Astrocyte (in vitro differentiated cells and primary cell): ENCODE measurements at regions not wholly inside any gene's neighbourhood (a gene's known extent, or its start where the extent isn't known, plus 50 kb on each side); places are given as distances from the start of the nearest gene placed in this dataset.

Experiments used
- DNase-seq: peaks from one replicate; pipeline ENCODE4 v3.0.0-alpha.2; 2010; ENCODE audit warnings: low read depth
- FAIRE-seq: peaks from 2 replicates; lab custom pipeline; 2011; peaks lifted over from hg19 to GRCh38; lab: Jason Lieb, UNC
- H2AFZ ChIP-seq: 2 replicates; pipeline ENCODE4 v1.6.0; 2012; ENCODE audit warnings: low read depth, low read length, inconsistent platforms
- H3K27ac ChIP-seq: 2 replicates; pipeline ENCODE4 v1.5.1; 2011; ENCODE audit warnings: low read depth, low read length, inconsistent platforms
- H3K27me3 ChIP-seq: 2 replicates; pipeline ENCODE4 v1.6.0; 2011; ENCODE audit warnings: low read length, inconsistent platforms; ENCODE audit not compliant: insufficient read depth
- H3K36me3 ChIP-seq: 2 replicates; pipeline ENCODE4 v1.5.1; 2011; ENCODE audit warnings: low read length, inconsistent platforms; ENCODE audit not compliant: insufficient read depth
- H3K4me1 ChIP-seq: 2 replicates; pipeline ENCODE4 v1.5.1; 2011; ENCODE audit warnings: low read length, inconsistent platforms; ENCODE audit not compliant: insufficient read depth
- H3K4me2 ChIP-seq: 2 replicates; pipeline ENCODE4 v1.6.0; 2012; ENCODE audit warnings: low read length, inconsistent platforms
- H3K4me3 ChIP-seq: 2 replicates; pipeline ENCODE4 v1.5.1; 2011; ENCODE audit warnings: low read depth, mild to moderate bottlenecking, low read length, inconsistent platforms; ENCODE audit not compliant: insufficient read depth
- H3K79me2 ChIP-seq: 2 replicates; pipeline ENCODE4 v1.6.0; 2012; ENCODE audit warnings: mild to moderate bottlenecking, low read length, inconsistent platforms; ENCODE audit not compliant: insufficient read depth
- H3K9ac ChIP-seq: 2 replicates; pipeline ENCODE4 v1.6.0; 2012; ENCODE audit warnings: mild to moderate bottlenecking, low read length, inconsistent platforms
- H3K9me3 ChIP-seq: 2 replicates; pipeline ENCODE4 v1.5.1; 2012; ENCODE audit warnings: low read depth, mild to moderate bottlenecking, low read length, inconsistent platforms; ENCODE audit not compliant: insufficient read depth
- H4K20me1 ChIP-seq: 2 replicates; pipeline ENCODE4 v1.6.0; 2012; ENCODE audit warnings: low read length, inconsistent platforms; ENCODE audit not compliant: insufficient read depth
- H3K27ac Mint-ChIP-seq: one replicate; pipeline ENCODE4 v1.8.0; 2021; ENCODE audit warnings: mild to moderate bottlenecking, mixed read lengths; ENCODE audit not compliant: unreplicated experiment
- H3K27me3 Mint-ChIP-seq: one replicate; pipeline ENCODE4 v1.8.0; 2021; ENCODE audit warnings: low read depth, mixed read lengths; ENCODE audit not compliant: unreplicated experiment
- H3K36me3 Mint-ChIP-seq: one replicate; pipeline ENCODE4 v1.8.0; 2021; ENCODE audit warnings: low read depth, mixed read lengths; ENCODE audit not compliant: unreplicated experiment
- H3K4me1 Mint-ChIP-seq: one replicate; pipeline ENCODE4 v1.8.0; 2021; ENCODE audit warnings: low read depth, mixed read lengths; ENCODE audit not compliant: unreplicated experiment
- H3K4me3 Mint-ChIP-seq: one replicate; pipeline ENCODE4 v1.8.0; 2021; ENCODE audit warnings: mild to moderate bottlenecking, moderate library complexity, mixed read lengths; ENCODE audit not compliant: unreplicated experiment
- H3K9me3 Mint-ChIP-seq: one replicate; pipeline ENCODE4 v1.8.0; 2021; ENCODE audit warnings: mild to moderate bottlenecking, mixed read lengths; ENCODE audit not compliant: unreplicated experiment
- CTCF ChIP-seq: IDR thresholded peaks from 2 replicates; pipeline ENCODE4 v1.5.1; 2011; ENCODE audit warnings: low read depth, mild to moderate bottlenecking, inconsistent platforms, low read length, moderate library complexity; ENCODE audit not compliant: insufficient read depth
- EZH2 ChIP-seq: IDR thresholded peaks from 2 replicates; pipeline ENCODE4 v1.6.1; 2012; ENCODE audit warnings: mild to moderate bottlenecking, low read length, inconsistent platforms; ENCODE audit not compliant: insufficient read depth

- DNase-seq (no peak), FAIRE-seq (no peak)
- no peak for TF ChIP-seq EZH2
- TF ChIP-seq CTCF = no peak
- H4K20me1 ChIP-seq = no peaks in the 10 kb centered on the region
- Mint-ChIP-seq H3K27ac (no peak overlapping the region), H3K27me3 (no peaks in the 10 kb centered on the region), H3K9me3 (peaks cover 12% of the 10 kb centered on the region), H3K4me3 (no peak overlapping the region), H3K36me3 (no peaks in the 10 kb centered on the region), H3K4me1 (no peaks in the 10 kb centered on the region)
- no peaks in the 10 kb centered on the region for H3K27me3 ChIP-seq
- no peak overlapping the region for H3K9ac ChIP-seq
- no peaks in the 10 kb centered on the region for H3K9me3 ChIP-seq
- H2AFZ ChIP-seq = no peak overlapping the region
- no peaks in the 10 kb centered on the region for H3K4me1 ChIP-seq
- H3K36me3 ChIP-seq = no peaks in the 10 kb centered on the region
- H3K79me2 ChIP-seq = no peaks in the 10 kb centered on the region
- H3K27ac ChIP-seq = no peak overlapping the region
- H3K4me3 ChIP-seq = no peak overlapping the region
- no peak overlapping the region for H3K4me2 ChIP-seq
These were observed 1278.1 kb downstream of the AACS start for GRCh38 chr12:126343321-126343720.

- H3K9me3 ChIP-seq = no peaks in the 10 kb centered on the region
- no peaks in the 10 kb centered on the region for H3K27me3 ChIP-seq
- FAIRE-seq = no peak
- H3K27ac ChIP-seq = no peak overlapping the region
- Mint-ChIP-seq H3K9me3 (peaks cover 12% of the 10 kb centered on the region), H3K36me3 (no peaks in the 10 kb centered on the region), H3K4me3 (no peak overlapping the region), H3K27ac (no peak overlapping the region), H3K4me1 (no peaks in the 10 kb centered on the region), H3K27me3 (no peaks in the 10 kb centered on the region)
- no peak for TF ChIP-seq EZH2
- no peak for TF ChIP-seq CTCF
- DNase-seq = no peak
- no peaks in the 10 kb centered on the region for H3K79me2 ChIP-seq
- no peak overlapping the region for H3K9ac ChIP-seq
- H3K4me1 ChIP-seq = no peaks in the 10 kb centered on the region
- no peak overlapping the region for H3K4me3 ChIP-seq
- H2AFZ ChIP-seq = no peak overlapping the region
- H3K4me2 ChIP-seq = no peak overlapping the region
- H3K36me3 ChIP-seq = no peaks in the 10 kb centered on the region
- no peaks in the 10 kb centered on the region for H4K20me1 ChIP-seq
These were observed 1280.9 kb downstream of the AACS start for GRCh38 chr12:126346087-126346486.

GRCh38 chr12:126347421-126347820 is 1282.2 kb downstream of the AACS start:
- no peak for DNase-seq
- no peak overlapping the region for H3K4me3 Mint-ChIP-seq
- H3K4me3 ChIP-seq = no peak overlapping the region
- no peaks in the 10 kb centered on the region for H3K36me3 Mint-ChIP-seq
- H3K27me3 Mint-ChIP-seq = no peaks in the 10 kb centered on the region
- TF ChIP-seq EZH2 (no peak), CTCF (no peak)
- H2AFZ ChIP-seq = no peak overlapping the region
- H3K4me1 Mint-ChIP-seq = no peaks in the 10 kb centered on the region
- no peak overlapping the region for H3K27ac Mint-ChIP-seq
- H3K27me3 ChIP-seq = no peaks in the 10 kb centered on the region
- peaks cover 13% of the 10 kb centered on the region for H3K9me3 Mint-ChIP-seq
- H3K36me3 ChIP-seq = no peaks in the 10 kb centered on the region
- no peaks in the 10 kb centered on the region for H4K20me1 ChIP-seq
- no peak for FAIRE-seq
- H3K4me2 ChIP-seq = no peak overlapping the region
- H3K9me3 ChIP-seq = no peaks in the 10 kb centered on the region
- no peaks in the 10 kb centered on the region for H3K4me1 ChIP-seq
- H3K79me2 ChIP-seq = no peaks in the 10 kb centered on the region
- H3K27ac ChIP-seq = no peak overlapping the region
- H3K9ac ChIP-seq = no peak overlapping the region
